Prostate gland (tissue), 2 donors: ENCODE measurements at regions not wholly inside any gene's neighbourhood (a gene's known extent, or its start where the extent isn't known, plus 50 kb on each side); places are given as distances from the start of the nearest gene placed in this dataset.

Experiments
- POLR2A ChIP-seq: fragments of 450-650 bp; IDR thresholded peaks from one replicate; pipeline ENCODE4 v1.6.1; 2016; ENCODE audit warnings: antibody characterized with exemption, mild to moderate bottlenecking
- TF ChIP-seq, protein P1 (sequence below), 4 experiments: fragments of 200-600 bp in 2 of 4; fragments of 450-650 bp in 2 of 4; sonication (generic) in 2 of 4; IDR thresholded peaks; 1 replicate in 3 of 4; 2 replicates in 1 of 4; pipeline ENCODE4 v1.5.1; 2016 to 2019; ENCODE audit warnings: antibody characterized with exemption in 4 of 4, mild to moderate bottlenecking in 2 of 4, moderate library complexity in 2 of 4

GRCh38 chr7:12963435-12963834, 276.0 kb downstream of the ARL4A start:
- TF ChIP-seq, protein P1, sequence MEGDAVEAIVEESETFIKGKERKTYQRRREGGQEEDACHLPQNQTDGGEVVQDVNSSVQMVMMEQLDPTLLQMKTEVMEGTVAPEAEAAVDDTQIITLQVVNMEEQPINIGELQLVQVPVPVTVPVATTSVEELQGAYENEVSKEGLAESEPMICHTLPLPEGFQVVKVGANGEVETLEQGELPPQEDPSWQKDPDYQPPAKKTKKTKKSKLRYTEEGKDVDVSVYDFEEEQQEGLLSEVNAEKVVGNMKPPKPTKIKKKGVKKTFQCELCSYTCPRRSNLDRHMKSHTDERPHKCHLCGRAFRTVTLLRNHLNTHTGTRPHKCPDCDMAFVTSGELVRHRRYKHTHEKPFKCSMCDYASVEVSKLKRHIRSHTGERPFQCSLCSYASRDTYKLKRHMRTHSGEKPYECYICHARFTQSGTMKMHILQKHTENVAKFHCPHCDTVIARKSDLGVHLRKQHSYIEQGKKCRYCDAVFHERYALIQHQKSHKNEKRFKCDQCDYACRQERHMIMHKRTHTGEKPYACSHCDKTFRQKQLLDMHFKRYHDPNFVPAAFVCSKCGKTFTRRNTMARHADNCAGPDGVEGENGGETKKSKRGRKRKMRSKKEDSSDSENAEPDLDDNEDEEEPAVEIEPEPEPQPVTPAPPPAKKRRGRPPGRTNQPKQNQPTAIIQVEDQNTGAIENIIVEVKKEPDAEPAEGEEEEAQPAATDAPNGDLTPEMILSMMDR (IDR thresholded peaks at IDR 0.05): no peak
- no peak for TF ChIP-seq POLR2A
